NCI-H2171 (cell line): ENCODE measurements at regions not wholly inside any gene's neighbourhood (a gene's known extent, or its start where the extent isn't known, plus 50 kb on each side); places are given as distances from the start of the nearest gene placed in this dataset.

ENCODE experiments used
- DNase-seq: peaks from one replicate; lab custom pipeline; 2025; lab: John Stamatoyannopoulos, UW

DNA sequence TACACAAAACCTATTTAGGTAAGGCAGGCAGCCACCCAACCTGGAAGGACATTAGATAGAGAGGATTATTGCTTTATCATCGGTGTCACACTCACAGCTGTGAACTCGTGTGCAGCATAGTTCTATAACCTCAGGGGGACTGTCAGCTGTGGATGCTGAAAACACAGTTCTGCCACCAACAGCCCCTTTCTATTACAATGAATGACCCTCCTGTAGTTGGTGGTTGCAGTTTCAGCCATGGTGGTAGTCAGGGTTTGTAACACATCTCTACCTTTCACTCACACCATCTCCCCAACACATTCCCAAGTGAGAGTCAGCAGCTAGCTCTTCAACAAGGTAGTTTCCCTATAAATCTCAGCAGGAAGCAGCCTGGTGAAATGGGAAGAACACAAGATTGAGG, 136.8 kb downstream of the ZC3H11B start:
- no peak for DNase-seq

DNA sequence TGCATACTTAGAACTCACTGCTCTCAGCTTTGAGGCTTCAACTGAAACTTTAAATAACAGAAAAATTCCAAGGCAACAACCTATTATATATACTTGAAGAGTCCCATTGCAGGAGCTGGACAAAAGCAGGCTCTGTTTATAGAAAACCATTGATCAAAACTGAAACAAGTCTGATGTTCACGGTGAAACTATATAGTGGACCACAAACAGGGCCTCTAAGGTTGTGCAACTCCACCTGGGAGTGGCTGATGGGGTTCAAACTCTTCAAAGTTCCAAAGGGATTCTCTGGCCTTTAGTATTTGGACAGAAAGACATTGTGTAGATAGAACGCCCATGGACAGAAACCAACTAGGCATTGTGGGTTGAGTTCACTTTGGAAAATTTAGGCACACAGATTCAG, 140.3 kb downstream of the ZC3H11B start:
- DNase-seq, result no peak

DNA sequence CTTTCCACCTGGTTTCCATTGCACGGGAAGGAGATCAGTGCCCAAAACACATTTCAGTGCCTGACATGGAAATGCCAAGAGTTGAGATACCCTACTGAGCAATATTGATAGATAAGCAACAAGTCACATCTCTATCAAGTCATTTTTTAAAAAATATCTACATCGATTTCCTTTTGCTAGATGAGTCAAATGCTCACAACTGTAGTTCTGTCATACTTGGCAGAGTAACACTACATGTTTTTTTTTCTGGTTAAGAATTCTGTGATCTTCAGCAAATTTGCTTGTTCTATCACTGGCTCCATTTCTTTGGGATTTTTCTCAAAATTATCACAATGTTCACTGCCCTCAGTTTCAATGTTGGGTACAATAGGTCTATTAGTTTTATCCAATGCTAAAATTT, 145.4 kb downstream of the ZC3H11B start:
- DNase-seq, result no peak

DNA sequence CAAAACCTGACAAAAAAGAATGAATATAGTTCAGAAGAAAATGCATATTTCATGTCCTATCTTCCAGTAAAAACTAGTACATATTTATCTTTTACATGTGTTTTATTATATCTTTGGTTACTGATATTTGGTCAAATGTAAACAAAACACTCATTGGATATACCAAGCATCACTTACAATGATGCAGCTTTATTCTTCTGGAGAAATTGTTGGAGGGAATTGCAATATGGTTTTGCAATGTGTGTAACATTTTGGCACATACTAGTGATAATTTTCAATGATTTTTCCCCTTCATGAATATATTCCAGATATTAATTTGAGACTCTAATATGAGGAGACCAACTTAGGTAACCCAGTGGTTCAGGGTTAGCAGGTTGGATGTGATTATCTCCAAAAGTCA, 146.1 kb downstream of the ZC3H11B start:
- DNase-seq, result no peak

DNA sequence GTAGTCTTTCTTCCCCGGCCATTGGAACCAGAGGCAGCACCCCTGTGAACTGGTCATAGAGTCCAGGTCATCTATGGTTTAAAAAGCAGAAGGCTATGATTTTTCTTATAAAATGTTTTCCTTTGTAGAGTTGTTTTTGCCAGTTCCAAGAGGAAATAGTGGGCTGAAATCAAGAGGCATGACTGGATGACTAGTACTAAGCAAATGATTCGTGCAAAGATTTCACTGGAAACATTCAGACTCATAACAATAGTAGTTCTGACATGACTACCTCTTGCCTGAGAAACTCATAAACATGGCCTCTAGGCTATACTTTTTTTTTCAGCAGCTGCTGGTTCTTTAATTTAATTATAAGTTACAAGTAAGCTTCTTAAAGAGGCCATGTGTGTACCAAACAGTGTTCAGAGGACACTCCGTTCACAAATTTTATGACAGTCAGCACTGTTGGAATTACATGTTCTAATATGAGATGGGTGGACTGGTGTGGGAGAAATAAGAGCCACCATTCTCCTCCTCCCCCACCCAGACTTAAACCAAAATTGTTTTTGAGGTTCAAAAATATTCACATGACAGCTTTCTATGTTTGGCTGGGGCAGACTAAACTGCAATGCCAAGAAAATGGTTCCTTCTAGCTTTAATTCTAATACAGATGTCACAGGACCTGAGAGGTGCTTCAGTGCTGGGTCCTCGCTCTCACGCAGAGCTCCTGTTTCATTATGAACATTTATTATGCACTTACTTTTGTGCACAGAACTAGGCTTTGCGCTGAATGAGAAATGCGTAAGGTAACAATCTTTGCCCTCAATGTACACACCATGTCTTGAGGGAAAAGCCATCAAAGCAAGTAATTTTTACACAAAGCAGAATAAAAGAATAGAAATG, 147.5 kb downstream of the ZC3H11B start:
- no peak for DNase-seq

DNA sequence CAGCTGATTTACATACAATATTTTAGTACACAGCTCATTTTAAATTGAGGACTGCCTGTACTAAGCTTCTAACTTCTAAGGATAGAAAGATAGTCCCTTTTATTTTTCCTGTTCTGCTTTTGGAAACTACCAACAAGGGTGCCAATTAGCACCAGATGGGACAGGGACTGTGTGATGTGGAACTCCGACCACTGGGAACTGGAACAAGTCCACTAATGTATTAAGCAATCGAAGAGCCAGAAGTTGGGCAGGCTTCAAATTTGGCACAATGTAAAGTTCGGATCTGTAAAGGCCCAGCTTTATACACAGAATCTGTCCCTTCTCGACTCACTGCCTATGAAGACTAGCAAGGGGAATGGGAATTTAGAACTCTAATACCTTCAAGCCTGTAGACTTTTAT, 149.3 kb downstream of the ZC3H11B start:
- no peak for DNase-seq

DNA sequence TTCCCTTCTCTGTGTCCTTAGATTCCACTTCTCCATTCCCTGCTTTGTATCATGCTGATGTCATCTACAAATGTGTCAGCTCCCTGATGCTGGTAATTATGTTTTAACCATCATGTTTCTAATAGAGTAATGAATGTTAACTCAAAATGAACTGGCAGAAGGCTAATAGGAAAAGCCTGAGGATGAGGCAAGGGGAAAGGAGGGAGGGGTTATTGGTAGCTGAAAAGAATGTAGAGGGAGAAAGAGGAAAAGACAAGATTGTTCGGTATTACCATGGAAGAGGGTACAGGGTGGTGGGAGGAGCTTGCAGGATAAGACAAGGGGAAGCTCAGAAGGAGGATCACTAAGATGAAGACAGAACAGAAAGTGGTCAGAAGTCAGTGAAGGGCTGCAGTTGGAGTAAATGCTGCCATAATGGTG, 150.9 kb downstream of the ZC3H11B start:
- DNase-seq, result no peak

DNA sequence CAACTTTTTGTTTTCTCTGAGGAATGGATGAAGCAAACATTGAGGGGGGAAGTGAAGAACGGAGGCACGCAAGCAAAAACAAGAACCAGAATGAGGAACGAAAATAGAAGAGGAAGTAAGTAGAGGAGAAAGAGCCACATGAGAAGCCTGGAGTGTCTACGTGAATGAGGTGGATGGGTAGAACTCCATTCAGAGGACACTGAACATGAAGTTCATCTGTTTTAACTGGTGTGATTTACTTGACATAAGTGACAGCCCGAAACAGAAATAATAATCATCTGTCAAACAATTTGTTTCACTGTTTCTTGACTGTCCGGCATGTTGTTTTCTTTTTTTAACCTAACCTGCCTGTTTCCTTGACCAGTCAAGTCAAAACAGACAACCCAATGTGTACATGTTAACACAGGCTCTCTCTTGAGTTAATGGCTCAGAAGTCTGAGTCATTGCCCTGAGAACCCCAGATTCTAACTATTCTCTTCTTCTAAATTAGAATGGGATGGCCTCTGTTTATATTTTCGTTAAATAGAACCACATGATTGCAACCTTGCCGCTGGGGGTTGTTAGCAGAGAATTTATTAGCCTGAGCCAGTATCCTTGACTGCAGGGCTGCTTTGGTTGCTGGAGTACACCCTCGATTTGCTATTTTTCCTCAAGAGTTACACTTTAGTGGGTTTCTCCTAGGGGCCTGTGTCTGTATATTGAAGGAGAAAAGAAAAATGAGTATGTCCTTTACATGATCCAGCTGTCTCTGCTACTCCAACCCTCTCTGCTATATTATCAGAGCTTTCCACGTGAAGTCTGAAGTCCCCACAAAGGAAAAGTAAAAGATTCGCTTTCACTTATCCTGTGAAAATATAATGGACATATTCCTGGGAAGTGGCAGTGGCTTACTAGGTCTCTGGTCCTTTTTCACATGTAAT, 151.7 kb downstream of the ZC3H11B start:
- no peak for DNase-seq

DNA sequence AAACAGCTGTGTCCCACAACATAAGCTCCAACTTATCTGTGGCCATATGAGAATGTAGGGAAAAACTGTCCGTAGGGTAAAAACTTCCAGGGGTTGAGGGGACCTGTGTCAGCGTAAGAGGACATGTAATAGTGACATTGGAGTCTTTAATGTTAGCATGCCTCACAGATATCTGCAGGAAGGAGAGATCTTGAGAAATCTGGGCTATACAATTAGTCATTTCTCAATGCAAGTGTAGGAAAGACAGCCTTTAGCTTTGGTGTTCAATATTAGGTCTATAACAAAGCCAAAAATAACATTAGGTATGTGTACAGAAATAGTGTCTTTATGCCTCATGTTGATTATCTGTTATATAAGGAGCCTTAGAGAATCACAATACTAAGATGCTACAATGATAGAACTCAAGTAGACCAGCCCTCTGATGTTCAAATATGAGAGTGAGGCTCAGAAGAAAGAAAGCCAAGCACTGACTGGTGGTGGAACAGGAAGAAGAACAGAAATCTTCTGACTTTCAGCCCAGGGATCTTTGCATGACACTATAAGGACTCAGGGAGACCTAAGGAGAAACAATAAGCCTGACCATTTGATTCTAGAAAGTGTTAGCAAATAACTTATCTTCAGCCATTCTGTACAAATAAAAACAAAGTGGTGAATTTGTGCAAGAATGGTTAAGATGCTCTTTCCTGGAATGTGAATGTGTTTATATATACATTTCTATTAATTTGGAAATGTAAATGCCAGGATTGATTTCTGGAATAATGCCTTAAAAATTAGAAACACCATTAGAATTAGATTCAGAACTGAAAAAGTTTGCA, 152.6 kb downstream of the ZC3H11B start:
- DNase-seq, result no peak

DNA sequence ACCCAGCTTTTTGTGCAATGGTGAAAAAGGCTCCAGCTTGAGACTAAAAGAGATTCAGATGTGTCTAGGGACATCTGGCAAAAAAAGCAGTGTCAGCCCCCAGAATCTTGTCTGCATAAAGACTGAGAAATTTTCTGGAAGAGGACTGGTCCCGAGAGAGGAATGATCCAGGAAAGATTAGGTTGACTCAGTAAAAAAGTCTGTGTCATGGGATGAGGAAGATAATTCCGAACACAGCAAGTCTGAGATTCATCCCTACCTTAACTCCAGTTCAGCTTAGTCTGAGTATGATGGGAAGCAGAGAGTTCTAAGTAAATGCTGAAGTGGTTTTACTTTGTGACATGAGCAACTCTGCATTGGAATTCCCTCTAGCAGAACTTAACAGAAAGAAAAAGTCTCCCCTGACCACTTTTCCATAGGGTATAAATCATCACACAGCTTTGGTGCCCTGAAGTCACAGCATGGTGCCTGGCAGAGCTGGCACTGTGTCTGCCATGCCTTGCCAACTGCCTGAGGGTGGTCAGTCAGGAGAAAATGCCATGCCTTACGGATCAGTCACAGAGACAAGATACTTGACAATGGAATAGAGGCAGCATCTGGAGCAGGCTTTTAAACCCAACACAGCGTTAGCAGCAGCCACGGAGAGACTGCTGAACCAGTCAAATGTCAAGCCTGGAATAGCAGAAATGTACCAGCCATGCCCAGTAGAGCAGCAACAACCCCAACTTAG, 153.4 kb downstream of the ZC3H11B start:
- no peak for DNase-seq

DNA sequence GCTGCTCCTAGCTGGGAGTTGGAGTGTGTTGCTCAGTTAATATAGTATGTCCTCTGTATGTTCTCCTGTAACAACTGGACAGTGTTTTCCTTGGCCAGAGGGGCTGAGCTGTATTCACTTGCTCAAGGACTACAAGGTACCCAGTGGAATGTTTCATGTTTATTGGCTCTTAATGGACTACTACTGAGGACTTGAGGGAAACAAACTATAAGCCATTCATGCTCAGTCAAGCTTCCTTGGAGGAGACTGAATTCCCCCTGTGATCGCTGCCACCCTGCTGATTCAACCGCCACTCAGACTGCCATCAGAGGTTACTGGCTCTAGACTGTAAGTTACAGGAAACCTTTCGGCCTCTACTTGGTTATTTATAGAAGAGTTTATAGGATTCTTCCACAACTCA, 166.6 kb downstream of the ZC3H11B start:
- DNase-seq, result no peak

DNA sequence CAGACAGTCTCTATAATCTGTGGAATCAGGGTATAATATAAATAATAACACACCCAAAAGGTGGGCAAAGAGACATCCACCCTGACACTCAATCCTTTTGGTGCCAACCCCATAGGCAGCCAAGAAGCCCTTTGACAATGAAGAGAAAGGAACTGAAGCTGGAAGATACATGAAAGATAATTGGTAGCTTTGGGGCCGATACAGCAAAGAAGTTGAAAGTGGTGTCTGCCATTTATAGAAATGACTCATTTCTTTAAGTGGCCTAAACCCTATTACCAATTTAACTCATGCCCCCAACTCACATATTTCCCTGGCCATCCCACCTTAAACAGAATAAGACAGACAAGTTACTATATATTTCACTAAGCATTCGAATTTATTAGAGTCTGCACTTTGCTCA, 167.0 kb downstream of the ZC3H11B start:
- DNase-seq, result no peak

DNA sequence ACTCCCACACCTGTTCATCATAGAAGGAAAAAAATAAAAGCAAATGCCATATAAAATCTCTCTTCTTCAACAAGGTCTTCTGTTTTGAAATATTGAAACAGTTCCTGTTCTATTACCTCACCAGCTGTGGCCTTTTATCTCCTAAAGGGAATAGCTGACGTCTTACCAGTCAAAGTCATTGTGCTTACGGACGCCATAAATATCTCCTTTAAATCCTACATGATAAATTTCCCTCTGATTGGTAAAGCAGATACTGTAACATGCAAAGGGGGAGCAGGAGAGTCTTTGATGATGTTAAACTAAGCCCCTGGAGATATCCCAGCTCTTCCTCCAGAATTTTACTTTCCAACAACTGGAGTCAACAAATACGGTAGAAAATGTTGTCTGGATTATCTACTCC, 168.4 kb downstream of the ZC3H11B start:
- DNase-seq, result no peak

DNA sequence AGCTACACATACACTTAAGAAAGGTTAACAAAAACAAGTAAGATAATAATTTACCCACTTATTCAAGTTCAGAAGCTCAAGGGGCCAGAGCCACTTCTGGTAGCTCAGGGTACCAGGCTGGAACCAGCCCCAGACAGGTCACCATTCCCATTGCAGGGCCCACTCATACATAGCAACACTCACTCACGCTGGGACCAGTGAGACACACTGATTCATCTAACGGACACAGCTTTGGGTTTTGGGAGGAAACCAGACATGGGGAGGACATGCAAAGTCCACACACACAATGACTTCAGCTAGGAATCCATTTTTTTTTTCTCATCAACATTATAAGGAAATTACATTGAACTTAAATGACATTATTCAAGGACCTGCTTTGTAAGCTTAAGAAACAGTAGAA, 169.1 kb downstream of the ZC3H11B start:
- no peak for DNase-seq

DNA sequence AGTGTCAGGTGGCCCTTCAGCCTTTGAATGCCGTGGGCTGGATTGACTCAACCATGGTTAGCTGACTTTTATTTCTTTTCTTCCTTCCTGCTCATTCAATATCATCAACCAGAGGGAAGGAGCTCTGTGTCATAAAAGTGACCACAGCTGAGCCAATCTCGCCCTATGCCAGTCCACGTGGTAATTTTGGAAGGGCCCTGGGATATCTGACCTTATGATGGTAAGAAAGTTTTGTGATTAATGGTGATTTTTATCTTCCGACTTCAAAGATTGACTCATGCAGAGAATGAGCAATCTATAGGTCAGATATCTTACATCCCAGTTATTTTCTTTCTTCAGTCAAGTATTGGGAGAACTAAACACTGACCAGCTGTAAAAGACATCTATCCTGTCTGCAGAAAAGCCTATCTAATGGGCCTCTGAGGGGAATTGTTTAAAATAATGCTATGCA, 170.3 kb downstream of the ZC3H11B start:
- no peak for DNase-seq

DNA sequence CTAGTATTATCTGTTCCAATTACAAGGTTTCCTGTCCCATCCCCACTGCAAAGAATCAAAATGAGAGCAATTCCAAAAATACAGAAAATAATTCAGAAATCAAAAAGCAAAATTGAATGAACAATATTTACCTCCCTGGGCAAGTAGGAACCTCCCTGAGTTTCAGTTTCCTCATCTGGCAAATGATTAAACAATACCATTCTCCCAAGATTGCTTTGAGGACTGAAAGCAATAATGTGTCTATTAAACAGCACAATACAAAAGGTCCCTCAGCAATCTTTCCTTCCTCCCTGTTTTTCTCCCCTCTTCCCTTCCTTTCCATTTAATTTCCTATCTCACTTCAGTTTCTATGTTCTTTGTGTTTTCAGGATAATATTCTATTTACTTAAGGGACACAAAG, 171.0 kb downstream of the ZC3H11B start:
- DNase-seq, result no peak

DNA sequence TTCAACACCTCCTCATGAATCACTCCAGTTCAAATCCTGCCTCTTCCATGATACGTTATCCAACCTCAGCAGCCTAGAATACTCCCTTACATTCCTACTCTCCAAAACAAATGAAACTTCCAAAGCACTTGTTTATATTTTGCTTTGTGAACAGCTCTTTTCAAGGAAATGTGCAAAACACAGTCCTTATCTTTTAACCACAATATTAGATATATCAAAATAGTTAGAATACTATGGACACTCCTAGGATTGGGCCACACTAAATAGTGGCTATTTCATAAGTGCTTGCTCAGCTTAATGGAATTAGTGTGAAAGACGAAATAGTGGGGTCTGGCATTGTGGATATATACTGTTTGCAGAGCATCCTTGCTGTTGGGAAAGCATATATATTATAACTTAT, 173.5 kb downstream of the ZC3H11B start:
- no peak for DNase-seq

DNA sequence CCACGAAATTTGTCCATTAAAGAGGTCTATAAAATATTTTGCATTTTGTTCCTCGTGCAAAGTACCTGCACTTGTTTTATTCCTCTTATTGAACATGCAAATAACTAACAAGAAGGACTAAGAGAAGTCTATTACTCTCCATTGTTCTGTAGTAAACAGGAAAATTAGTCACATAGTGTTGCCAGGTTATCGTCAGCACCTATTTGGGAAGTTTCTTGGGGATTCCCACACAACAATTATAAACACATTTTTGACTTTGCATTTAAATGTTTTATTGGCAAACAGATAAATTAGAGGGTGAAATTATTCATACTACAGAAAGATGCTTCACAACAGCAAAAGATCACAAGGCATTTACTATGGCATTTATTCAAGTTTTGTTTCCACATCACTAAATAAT, 174.5 kb downstream of the ZC3H11B start:
- DNase-seq, result no peak

DNA sequence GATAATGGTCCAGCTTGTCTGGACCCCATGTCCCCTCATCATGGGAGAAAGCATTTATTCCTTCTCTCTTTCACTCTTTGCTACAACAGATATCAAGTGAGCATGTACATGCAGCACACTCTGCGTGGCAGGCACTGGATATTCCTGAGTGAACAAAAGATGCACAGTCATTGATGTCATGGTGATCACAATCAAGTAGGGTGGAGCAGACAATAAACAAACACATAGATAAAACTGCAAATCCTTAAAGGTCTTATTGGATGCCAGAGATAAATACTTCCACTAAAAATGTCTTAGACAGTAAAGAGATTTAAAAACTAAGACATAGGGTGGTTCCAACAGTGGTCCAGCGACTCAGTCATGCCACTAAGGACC, 178.0 kb downstream of the ZC3H11B start:
- DNase-seq, result no peak

DNA sequence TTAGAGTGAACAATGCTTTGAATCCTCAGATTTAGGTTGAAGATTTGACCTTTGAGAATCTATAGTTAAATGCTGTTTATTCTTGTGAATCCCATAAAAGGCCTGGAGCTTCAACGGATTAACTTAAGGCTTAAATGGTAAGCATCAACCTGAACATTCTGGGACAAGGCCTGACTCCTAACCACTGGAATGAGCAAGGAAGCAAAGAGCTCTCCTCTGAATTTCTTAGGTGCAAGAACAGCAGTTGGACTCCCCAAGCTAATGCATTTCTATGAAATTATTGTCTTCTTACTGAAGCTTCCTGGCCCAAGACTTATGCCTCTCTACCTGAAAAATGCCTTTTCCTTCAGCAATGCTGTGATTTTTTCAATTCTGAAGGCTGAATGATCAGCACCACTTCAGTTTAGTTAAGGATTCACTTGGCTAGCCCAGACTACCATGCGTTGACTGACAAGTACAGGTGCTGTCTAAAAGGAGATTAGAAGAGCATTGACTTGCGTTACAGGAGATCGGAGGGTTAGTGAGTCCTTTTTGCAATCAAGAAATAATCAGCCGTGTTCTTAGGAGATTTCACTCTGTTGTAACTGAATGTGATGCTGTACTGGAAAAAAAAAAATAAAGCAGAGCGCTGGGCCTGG, 178.5 kb downstream of the ZC3H11B start:
- DNase-seq, result no peak

DNA sequence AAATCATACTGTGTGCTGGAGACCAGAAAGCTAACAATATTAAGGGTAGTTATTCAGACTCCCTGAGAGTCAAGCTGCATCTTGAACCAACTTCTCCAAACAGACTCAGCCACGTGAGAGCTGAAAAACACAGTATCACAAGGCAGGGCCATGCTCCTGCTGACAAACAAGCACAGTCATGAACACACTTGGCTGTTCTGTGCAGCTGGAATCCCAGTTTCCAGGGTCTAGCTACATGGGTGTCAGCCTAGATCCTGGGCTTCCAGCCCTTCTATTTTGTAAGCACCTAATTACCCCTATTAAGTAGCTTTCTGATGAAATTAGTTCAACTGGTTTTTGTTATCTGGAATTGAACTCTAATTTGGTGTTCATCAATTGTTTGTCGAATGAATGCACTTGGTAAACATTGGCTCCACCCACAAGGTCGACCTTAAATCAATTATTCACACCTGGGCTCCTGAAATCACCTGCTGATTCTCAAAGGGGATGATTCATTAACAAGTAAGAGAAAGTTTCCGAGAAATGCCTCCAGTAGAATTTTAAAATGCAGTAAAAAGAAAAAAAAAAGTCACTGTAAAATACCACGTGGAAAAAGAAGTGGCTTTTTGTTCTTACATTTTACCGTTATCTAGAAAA, 179.3 kb downstream of the ZC3H11B start:
- no peak for DNase-seq
